ENCODE measurements at regions not wholly inside any gene's neighbourhood (a gene's known extent, or its start where the extent isn't known, plus 50 kb on each side); places are given as distances from the start of the nearest gene placed in this dataset.

- no peak for TF ChIP-seq RAD21 (conservative IDR thresholded peaks at IDR 0.05 in 1 of 2, IDR thresholded peaks at IDR 0.05 in 1 of 2)
- TF ChIP-seq POLR2A (IDR thresholded peaks at IDR 0.05; ENCODE audit: low read length), result no peak
- TF ChIP-seq, protein P1, sequence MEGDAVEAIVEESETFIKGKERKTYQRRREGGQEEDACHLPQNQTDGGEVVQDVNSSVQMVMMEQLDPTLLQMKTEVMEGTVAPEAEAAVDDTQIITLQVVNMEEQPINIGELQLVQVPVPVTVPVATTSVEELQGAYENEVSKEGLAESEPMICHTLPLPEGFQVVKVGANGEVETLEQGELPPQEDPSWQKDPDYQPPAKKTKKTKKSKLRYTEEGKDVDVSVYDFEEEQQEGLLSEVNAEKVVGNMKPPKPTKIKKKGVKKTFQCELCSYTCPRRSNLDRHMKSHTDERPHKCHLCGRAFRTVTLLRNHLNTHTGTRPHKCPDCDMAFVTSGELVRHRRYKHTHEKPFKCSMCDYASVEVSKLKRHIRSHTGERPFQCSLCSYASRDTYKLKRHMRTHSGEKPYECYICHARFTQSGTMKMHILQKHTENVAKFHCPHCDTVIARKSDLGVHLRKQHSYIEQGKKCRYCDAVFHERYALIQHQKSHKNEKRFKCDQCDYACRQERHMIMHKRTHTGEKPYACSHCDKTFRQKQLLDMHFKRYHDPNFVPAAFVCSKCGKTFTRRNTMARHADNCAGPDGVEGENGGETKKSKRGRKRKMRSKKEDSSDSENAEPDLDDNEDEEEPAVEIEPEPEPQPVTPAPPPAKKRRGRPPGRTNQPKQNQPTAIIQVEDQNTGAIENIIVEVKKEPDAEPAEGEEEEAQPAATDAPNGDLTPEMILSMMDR (IDR thresholded peaks at IDR 0.05), result no peak
- no peak for TF ChIP-seq NFE2L2 (conservative IDR thresholded peaks at IDR 0.05; ENCODE audit: low read length)
- TF ChIP-seq BHLHE40 (IDR thresholded peaks at IDR 0.05; ENCODE audit: low read depth, low read length), result no peak
- TF ChIP-seq, protein P2, sequence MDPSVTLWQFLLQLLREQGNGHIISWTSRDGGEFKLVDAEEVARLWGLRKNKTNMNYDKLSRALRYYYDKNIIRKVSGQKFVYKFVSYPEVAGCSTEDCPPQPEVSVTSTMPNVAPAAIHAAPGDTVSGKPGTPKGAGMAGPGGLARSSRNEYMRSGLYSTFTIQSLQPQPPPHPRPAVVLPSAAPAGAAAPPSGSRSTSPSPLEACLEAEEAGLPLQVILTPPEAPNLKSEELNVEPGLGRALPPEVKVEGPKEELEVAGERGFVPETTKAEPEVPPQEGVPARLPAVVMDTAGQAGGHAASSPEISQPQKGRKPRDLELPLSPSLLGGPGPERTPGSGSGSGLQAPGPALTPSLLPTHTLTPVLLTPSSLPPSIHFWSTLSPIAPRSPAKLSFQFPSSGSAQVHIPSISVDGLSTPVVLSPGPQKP (IDR thresholded peaks at IDR 0.05; ENCODE audit: low read depth, low read length), result no peak
- no peak for TF ChIP-seq TP53 (CRISPR knock-in tag; IDR thresholded peaks at IDR 0.05)
- no peak for TF ChIP-seq JUNB (IDR thresholded peaks at IDR 0.05)
- TF ChIP-seq SMC3 (IDR thresholded peaks at IDR 0.05), result no peak
- TF ChIP-seq SREBF2 (IDR thresholded peaks at IDR 0.05), result no peak
- TF ChIP-seq EP300 (IDR thresholded peaks at IDR 0.05), result no peak
- no peak for TF ChIP-seq REST (IDR thresholded peaks at IDR 0.05)
These were observed 465.5 kb upstream of the ID2 start for GRCh38 chr2:8216397-8216796.
